WTC11 (cell line): ENCODE measurements at regions not wholly inside any gene's neighbourhood (a gene's known extent, or its start where the extent isn't known, plus 50 kb on each side); places are given as distances from the start of the nearest gene placed in this dataset.

ENCODE experiments used
- CTCF ChIP-seq: fragments of 200-600 bp; IDR thresholded peaks from 2 replicates; pipeline ENCODE4 v1.8.0; 2022; ENCODE audit warnings: antibody characterized with exemption
- MAX ChIP-seq: sonication (generic); formaldehyde crosslinking; IDR thresholded peaks from 2 replicates; pipeline ENCODE4 v1.8.0; 2022; ENCODE audit warnings: mild to moderate bottlenecking, missing genetic modification reagents
- PRRX2 ChIP-seq: fragments of 250-450 bp; sonication (Bioruptor Pico); IDR thresholded peaks from 2 replicates; pipeline ENCODE4 v1.8.0; 2021; ENCODE audit warnings: mild to moderate bottlenecking
- ZNF121 ChIP-seq: sonication (generic); formaldehyde crosslinking; IDR thresholded peaks from 2 replicates; pipeline ENCODE4 v1.8.0; 2023; ENCODE audit warnings: missing genetic modification reagents
- ZNF138 ChIP-seq: sonication (generic); formaldehyde crosslinking; conservative IDR thresholded peaks from 2 replicates; pipeline ENCODE4 v1.8.1; 2022; ENCODE audit warnings: mild to moderate bottlenecking, moderate library complexity, missing genetic modification reagents

GRCh38 chr21:35677298-35677841 is 383.0 kb downstream of the SETD4 start:
- TF ChIP-seq MAX (no peak), CTCF (no peak), ZNF121 (CRISPR knock-in tag) (no peak), ZNF138 (CRISPR knock-in tag) (no peak), PRRX2 (no peak)
